HG03139 (cell line): ENCODE measurements at regions not wholly inside any gene's neighbourhood (a gene's known extent, or its start where the extent isn't known, plus 50 kb on each side); places are given as distances from the start of the nearest gene placed in this dataset.
"Not testable (repeated sequence)": the region's sequence is repeated elsewhere in the genome, so short reads cannot be mapped to it uniquely, and the experiment has no call there.

Source experiments
- ATAC-seq: cut with Tn5 transposase; IDR thresholded peaks from one replicate; pipeline ENCODE4 v1.9.1; 2021; ENCODE audit not compliant: unreplicated experiment

DNA sequence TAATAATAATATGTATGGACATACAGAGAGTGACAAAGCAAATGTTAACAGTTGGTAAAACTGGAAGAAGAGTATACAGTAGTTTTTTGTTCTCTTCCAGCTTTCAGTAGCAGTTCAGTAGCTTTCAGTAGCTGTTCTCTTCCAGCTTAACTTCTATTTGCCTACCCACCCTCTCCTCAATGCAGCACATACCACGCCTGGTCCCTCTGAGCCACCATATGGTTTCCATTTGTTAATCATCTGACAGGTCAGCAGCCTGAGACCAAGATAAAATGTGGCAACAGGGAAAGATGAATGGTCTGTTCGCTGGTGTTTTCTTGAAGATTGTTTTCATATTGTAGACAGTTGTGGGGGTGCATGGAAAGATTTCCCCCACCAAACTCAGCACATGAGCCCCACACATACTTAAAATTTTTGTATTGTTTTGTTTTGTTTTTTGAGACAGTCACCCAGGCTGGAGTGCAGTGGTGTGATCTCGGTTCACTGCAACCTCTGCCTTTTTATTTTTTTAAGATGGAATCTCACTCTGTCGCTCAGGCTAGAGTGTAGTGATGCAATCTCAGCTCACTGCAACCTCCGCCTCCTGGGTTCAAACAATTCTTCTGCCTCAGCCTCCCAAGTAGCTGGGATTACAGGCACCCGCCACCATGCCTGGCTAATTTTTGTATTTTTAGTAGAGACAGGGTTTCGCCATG lies 56.8 kb downstream of the ATP6V0E2 start:
- not testable (repeated sequence) for ATAC-seq

GRCh38 chr7:149933776-149934175 lies 60.0 kb downstream of the ATP6V0E2 start:
- ATAC-seq, result not testable (repeated sequence)

DNA sequence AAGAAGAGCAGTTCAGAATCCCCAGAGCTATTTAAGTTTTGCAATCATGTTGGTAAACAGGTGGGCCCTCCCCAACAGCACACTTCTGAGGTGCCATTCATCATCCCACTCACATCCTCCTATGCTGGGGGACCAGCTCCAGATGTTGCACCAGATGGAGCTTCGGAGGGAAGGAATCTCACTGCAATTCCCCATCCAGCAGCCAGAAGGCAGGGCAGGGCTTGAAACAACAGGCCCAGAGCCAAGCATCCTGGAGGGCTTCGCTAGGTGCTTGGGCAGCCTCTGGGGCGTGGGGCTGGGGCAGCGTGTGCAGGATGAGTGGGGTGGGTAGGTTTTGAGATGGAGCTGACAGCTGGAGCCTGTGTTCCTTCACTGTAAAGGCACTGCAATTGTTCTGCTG lies 73.6 kb downstream of the ATP6V0E2 start:
- ATAC-seq, result not testable (repeated sequence)

- ATAC-seq, result not testable (repeated sequence)
Measured at GRCh38 chr7:149948444-149948843, 74.7 kb downstream of the ATP6V0E2 start.

DNA sequence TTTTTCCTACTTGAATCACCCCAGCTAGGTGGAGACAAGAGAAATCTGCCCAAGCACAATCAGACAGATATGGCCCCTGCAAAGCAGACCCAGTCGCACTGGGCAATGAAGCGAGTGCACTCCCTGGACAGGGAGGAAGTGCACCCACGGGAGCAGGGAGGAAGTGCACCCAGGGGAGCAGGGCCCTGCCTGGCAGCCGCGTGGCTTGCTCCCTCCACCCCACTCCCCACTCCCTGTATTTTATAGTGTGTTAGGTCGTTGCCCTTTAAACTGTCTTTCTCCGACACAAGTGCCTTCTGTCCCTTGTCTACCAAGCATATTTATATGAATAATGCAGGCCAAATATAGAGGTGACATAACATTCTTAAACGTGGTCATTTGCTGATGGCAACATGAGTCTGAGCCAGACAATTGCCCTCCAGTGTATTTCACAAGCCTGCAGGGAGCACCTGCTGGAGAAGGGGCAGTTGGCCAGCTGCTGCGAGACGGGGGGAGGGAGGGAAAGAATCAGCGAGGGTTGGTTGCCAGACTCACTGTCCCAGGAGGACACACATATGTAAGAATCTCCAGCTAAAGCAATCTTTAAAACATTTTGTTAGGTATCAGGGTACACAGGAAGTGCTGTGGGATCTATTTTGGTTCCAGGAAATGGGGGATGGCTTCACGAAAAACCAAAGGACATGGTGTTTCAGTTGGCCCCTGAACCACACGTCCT lies 76.3 kb downstream of the ATP6V0E2 start:
- not testable (repeated sequence) for ATAC-seq

DNA sequence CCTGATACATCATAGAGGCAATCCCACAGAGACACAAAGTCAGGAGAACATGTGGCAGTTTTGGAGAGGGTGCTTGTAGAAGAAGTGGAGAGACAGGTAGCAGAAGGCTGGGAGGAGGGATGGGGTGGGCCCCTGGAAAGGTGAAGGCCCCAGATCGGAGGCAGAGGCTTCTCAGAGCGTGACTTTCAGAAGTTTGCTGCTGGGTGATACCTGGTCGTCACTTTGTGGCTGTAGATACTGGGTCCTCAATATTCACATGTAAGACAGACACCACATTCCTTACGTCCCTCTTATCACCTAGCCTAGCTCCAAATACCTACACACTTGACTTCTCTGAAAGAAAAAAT lies 76.8 kb downstream of the ATP6V0E2 start:
- not testable (repeated sequence) for ATAC-seq

- ATAC-seq, result not testable (repeated sequence)
Measured at GRCh38 chr7:149951579-149951978, 77.8 kb downstream of the ATP6V0E2 start.

DNA sequence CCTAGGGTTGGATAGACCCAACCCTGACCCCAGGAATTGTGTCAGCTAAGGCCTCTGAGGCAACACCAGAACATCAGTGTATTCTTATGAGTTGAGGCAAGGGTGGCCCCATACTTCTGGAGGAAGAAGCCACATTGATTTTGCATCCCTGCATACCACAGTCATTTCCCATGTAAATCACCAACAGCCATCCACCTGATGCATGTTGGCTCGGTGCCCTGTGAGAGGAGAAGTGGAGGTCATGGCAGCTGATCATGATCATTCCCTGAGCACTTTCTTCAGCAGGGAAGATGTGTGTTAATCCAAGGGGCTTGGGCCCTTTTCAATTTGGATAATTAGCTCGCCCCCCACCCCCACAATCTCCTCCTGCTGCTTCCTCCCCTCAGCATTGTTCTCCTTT lies 85.1 kb downstream of the ATP6V0E2 start:
- ATAC-seq, result not testable (repeated sequence)

DNA sequence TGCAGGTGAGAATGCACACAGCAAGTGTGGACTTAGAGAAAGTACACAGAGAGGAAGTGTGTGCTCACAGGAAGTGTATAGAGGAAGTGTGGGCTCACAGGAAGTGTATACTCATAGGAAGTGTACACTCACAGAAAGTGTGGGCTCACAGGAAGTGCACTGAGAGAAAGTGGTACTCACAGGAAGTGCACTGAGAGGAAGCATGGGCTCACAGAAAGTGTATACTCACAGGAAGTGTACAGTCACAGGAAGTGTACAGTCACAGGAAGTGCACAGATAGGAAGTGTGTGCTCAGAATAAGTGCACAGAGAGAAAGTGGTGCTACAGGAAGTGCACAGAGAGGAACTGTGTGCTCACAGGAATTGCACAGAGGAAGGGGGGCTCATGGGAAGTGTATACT lies 87.1 kb downstream of the ATP6V0E2 start:
- not testable (repeated sequence) for ATAC-seq

DNA sequence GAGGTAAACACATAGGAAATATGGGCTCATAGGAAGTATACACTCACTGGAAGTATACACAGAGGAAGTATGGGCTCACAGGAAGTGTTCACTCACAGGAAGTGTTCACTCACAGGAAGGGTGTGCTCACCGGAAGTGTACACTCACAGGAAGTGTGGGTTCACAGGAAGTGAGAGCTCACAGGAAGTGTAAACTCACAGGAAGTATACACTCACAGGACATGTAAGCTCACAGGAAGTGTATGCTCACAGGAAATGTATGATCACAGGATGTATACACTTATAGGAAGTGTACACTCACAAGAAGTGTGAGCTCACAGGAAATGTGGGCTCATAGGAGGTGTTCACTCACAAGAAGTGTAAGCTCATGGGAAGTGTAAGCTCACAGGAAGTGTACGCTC lies 88.1 kb downstream of the ATP6V0E2 start:
- ATAC-seq, result not testable (repeated sequence)

DNA sequence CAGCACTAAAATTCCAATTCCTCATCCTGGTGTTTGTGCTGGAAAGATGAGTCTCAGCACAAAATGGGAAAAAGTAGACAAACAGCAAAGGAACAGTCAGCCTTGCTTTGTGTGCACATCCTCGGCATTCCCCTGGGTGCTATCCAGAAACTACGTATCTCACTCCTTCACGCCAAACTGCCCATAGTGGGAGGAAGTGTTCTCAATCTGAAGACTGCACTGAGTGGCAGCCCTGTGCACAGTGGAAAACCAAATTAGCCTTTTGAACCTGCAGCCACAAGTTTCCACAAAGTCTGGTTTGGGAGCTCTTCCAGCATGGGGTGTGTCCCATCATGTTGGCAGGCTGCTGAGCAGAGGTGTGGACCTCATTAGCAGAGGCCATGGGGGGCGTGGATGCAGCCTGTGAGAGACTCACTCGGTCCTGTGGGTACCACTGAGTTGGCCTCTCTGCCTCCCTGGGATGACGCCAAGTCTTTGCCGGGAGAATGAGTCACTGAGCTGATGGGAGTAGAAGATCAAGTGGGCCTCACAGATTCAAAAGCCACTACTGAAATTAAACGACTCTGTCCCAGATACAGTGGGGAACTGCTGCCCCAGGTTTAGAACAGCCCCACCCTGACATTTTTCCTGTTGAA lies 89.0 kb downstream of the ATP6V0E2 start:
- ATAC-seq, result not testable (repeated sequence)

DNA sequence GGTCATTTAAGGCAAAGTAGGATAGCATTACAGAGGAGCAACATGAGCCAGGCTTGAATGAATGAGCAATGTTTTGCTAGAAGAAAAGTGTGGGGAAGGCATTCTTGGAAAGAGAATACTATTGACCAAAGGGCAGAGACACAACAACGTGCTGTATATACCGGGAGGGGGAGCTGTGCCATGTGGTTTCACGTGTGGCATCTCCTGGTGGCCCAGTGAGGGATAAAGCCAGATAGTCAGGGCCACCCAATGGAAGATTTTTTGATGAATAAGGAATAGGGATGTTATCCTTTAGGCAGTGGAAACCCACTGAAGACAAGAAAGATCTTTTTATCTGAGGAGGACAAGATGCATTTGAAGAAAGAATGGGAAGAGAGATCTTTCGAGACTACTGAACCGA lies 90.2 kb downstream of the ATP6V0E2 start:
- not testable (repeated sequence) for ATAC-seq

DNA sequence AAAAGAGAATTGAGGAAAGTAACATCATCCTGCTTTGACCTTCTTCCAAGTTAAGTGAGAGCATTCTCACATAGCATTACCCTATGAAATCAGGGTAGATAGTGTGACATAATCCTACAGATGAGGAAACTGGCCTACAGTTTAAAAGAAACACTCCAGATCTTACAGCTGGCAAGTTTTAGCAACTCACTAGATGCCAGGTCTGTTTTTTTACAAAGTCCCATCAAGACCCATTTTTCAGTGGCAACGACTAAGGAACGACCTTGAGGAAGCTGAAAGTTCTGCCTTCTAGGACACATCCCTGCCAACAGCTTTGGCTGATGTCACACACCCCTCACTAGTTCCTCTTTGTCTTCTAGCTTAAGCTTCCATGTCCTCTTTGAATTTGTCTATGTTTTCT lies 92.7 kb downstream of the ATP6V0E2 start:
- ATAC-seq, result not testable (repeated sequence)

GRCh38 chr7:149972977-149973376 lies 99.2 kb downstream of the ATP6V0E2 start:
- ATAC-seq, result not testable (repeated sequence)

- ATAC-seq, result not testable (repeated sequence)
Measured at GRCh38 chr7:149973681-149974080, 99.9 kb downstream of the ATP6V0E2 start.

- not testable (repeated sequence) for ATAC-seq
Measured at GRCh38 chr7:149975608-149976007, 101.8 kb downstream of the ATP6V0E2 start.

DNA sequence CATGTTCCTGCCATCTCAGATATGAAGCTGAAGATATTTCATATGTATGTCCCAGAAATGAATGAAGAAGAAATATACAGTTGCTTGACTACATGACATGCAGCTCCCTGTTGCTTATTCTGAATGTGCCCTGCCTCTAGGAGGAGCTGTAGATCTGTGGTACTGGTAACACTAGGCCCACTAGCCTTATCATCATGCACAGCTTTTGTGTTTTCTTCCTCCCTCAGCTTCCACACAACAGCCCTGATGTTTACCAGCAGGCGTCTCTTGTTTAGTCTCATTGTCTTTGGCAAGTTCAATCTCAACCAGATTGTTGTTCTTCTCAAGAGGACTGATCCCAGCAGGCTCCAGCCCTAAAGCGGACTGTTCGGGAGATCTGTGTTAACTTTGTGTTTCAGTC lies 104.8 kb downstream of the ATP6V0E2 start:
- not testable (repeated sequence) for ATAC-seq

- ATAC-seq, result not testable (repeated sequence)
Measured at GRCh38 chr7:149978944-149979343, 105.2 kb downstream of the ATP6V0E2 start.

DNA sequence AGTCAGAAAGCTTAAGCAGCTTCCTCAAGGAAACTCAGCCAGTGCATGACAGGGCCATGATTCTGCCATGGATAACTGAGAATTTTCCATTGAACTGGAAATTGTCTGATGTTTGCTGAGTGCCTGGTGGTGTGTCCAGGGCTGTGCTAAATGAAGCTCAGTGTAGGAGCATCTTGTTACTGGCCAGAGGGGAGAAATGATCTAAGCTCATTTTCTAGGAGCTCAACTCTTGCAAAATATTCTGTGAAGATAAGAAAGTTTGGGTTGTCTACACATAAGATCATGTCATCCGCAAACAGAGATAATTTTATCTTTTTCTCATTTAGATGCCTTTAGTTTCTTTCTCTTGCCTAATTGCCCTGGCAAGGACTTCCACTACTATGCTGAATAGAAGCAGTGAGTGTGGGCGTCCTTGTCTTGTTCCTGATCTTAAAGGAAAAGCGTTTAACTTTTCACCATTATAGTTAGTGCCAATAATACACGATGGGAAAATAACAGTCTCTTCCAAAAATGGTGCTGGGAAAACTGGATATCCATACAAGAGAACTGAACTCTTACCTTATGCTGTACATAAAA lies 108.9 kb downstream of the ATP6V0E2 start:
- not testable (repeated sequence) for ATAC-seq

- ATAC-seq, result not testable (repeated sequence)
Measured at GRCh38 chr7:149986866-149987265, 113.1 kb downstream of the ATP6V0E2 start.

DNA sequence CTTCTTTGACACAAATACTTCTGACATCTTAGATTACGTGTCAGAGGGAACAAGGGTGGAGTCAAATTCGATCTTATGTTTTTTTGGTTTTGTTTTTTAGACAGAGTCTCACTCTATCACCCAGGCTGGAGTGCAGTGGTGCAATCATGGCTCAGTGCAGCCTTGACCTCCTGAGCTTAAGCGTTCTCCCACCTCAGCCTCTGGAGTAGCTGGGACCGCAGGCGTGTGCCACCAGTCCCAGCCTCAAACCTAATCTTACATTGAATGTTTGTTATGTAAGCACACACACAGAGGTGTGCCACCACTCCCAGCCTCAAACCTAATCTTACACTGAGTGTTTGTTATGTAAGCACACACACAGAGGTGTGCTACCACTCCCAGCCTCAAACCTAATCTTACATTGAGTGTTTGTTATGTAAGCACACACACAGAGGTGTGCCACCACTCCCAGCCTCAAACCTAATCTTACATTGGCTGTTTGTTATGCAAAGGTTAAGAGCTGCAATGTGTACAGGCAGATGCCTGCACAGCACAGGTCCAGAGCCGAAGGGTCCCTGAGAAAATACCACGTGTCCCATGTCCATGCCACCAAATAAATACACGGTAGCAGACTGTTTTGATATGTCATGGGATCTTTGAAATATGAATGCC lies 118.0 kb downstream of the ATP6V0E2 start:
- not testable (repeated sequence) for ATAC-seq
